Type B pancreatic cell (in vitro differentiated cells): ENCODE measurements at regions not wholly inside any gene's neighbourhood (a gene's known extent, or its start where the extent isn't known, plus 50 kb on each side); places are given as distances from the start of the nearest gene placed in this dataset.

ENCODE experiments used
- DNase-seq: peaks from one replicate; pipeline ENCODE4 v3.0.0; 2021; ENCODE audit warnings: mixed read lengths; ENCODE audit not compliant: unreplicated experiment; ENCODE audit errors: extremely low spot score
- H3K27ac Mint-ChIP-seq: 2 replicates; pipeline ENCODE4 v1.8.0; 2021; ENCODE audit warnings: mild to moderate bottlenecking, mixed read lengths
- H3K27me3 Mint-ChIP-seq: 2 replicates; pipeline ENCODE4 v1.8.0; 2021; ENCODE audit warnings: mixed read lengths
- H3K36me3 Mint-ChIP-seq: 2 replicates; pipeline ENCODE4 v1.8.0; 2021; ENCODE audit warnings: mixed read lengths
- H3K4me1 Mint-ChIP-seq: one replicate; pipeline ENCODE4 v1.8.0; 2021; ENCODE audit warnings: mixed read lengths; ENCODE audit not compliant: unreplicated experiment
- H3K4me3 Mint-ChIP-seq: 2 replicates; pipeline ENCODE4 v1.8.0; 2021; ENCODE audit warnings: mild to moderate bottlenecking, mixed read lengths
- H3K9me3 Mint-ChIP-seq: 2 replicates; pipeline ENCODE4 v1.8.0; 2021; ENCODE audit warnings: mixed read lengths
- CTCF ChIP-seq: fragments of 200-600 bp; sonication (generic); conservative IDR thresholded peaks from 2 replicates; pipeline ENCODE4 v1.5.0; 2021; ENCODE audit warnings: antibody characterized with exemption, mild to moderate bottlenecking

- no peaks in the 10 kb centered on the region for H3K9me3 Mint-ChIP-seq
- no peaks in the 10 kb centered on the region for H3K4me1 Mint-ChIP-seq
- no peaks in the 10 kb centered on the region for H3K36me3 Mint-ChIP-seq
- no peak overlapping the region for H3K4me3 Mint-ChIP-seq
- no peaks in the 10 kb centered on the region for H3K27me3 Mint-ChIP-seq
- TF ChIP-seq CTCF = no peak
- DNase-seq = no peak
- H3K27ac Mint-ChIP-seq = no peak overlapping the region
Observed at GRCh38 chr2:126219081-126219480, 436.9 kb upstream of the GYPC start.

GRCh38 chr2:126220331-126220730 is 435.6 kb upstream of the GYPC start:
- Mint-ChIP-seq H3K4me3 (no peak overlapping the region), H3K27ac (no peak overlapping the region), H3K9me3 (no peaks in the 10 kb centered on the region), H3K27me3 (no peaks in the 10 kb centered on the region), H3K4me1 (no peaks in the 10 kb centered on the region), H3K36me3 (no peaks in the 10 kb centered on the region)
- no peak for TF ChIP-seq CTCF
- no peak for DNase-seq

GRCh38 chr2:126221506-126221905 is 434.5 kb upstream of the GYPC start:
- Mint-ChIP-seq H3K27me3 (no peaks in the 10 kb centered on the region), H3K36me3 (no peaks in the 10 kb centered on the region), H3K4me3 (no peak overlapping the region), H3K27ac (no peak overlapping the region), H3K4me1 (no peaks in the 10 kb centered on the region), H3K9me3 (no peaks in the 10 kb centered on the region)
- TF ChIP-seq CTCF = no peak
- DNase-seq = no peak

DNA sequence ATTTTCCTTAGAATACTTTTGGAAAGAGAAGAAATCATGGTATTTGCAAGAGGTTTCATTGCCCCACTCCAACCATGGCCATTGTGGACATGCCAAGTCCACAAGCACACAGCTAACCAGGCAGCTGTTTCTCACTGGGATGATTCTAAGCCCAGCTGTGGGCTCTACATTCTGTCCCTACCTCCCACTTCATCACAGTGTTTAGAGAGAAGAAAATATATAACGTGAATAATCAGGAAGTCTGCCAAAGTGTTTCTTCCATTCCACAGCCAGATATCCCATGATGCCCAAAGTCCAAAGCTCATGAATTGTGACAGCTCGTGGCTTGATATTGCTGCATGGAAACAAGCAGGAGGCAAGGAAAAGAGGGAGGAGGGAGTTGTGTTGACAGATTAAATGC is 433.7 kb upstream of the GYPC start:
- H3K4me1 Mint-ChIP-seq = no peaks in the 10 kb centered on the region
- no peak overlapping the region for H3K4me3 Mint-ChIP-seq

GRCh38 chr2:126224776-126225175 is 431.2 kb upstream of the GYPC start:
- H3K36me3 Mint-ChIP-seq = no peaks in the 10 kb centered on the region
- no peak for DNase-seq
- H3K9me3 Mint-ChIP-seq = peaks cover 6% of the 10 kb centered on the region
- no peaks in the 10 kb centered on the region for H3K4me1 Mint-ChIP-seq
- no peak overlapping the region for H3K4me3 Mint-ChIP-seq
- no peaks in the 10 kb centered on the region for H3K27me3 Mint-ChIP-seq
- no peak overlapping the region for H3K27ac Mint-ChIP-seq
- no peak for TF ChIP-seq CTCF

More for the DNA sequence above, 433.7 kb upstream of the GYPC start:
- no peak for TF ChIP-seq CTCF
- H3K27ac Mint-ChIP-seq = no peak overlapping the region
- no peaks in the 10 kb centered on the region for H3K27me3 Mint-ChIP-seq
- no peaks in the 10 kb centered on the region for H3K9me3 Mint-ChIP-seq
- H3K36me3 Mint-ChIP-seq = no peaks in the 10 kb centered on the region
- no peak for DNase-seq

DNA sequence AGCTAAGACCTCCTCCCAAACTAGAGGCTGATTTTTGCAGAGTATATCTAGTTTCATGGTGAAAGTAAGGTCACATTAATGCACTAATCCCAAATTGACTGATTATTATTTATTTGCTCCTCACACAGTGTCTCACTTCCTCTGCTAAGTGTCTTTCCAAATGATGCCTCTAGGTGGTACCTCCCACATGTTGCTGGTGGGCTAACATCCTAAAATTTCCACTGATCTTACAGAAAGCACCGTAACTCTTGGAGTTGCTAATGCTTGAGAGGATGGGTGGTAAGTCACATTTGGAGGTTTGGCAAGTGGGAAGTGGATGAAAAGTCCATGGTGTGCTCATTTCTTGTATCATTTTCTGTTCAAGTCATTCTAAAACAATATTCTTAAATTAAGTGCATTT is 428.7 kb upstream of the GYPC start:
- H3K27me3 Mint-ChIP-seq = no peaks in the 10 kb centered on the region
- no peaks in the 10 kb centered on the region for H3K4me1 Mint-ChIP-seq
- peak; percentile 56 for TF ChIP-seq CTCF
- no peaks in the 10 kb centered on the region for H3K36me3 Mint-ChIP-seq
- peaks cover 6% of the 10 kb centered on the region for H3K9me3 Mint-ChIP-seq
- no peak overlapping the region for H3K4me3 Mint-ChIP-seq
- no peak for DNase-seq
- H3K27ac Mint-ChIP-seq = no peak overlapping the region
